GM23248 (cell line): ENCODE measurements at regions not wholly inside any gene's neighbourhood (a gene's known extent, or its start where the extent isn't known, plus 50 kb on each side); places are given as distances from the start of the nearest gene placed in this dataset.

Experiments
- DNase-seq: peaks from one replicate; pipeline ENCODE4 v3.0.0-alpha.2; 2015
- H2AFZ ChIP-seq: fragments of 200-600 bp; sonication (generic); 2 replicates; pipeline ENCODE4 v1.6.1; 2016; ENCODE audit warnings: antibody characterized with exemption
- H3F3A ChIP-seq: fragments of 200-600 bp; sonication (generic); 2 replicates; pipeline ENCODE4 v1.6.1; 2016; ENCODE audit warnings: mild to moderate bottlenecking, antibody characterized with exemption, mixed run types; ENCODE audit not compliant: insufficient read depth
- H3K27ac ChIP-seq: fragments of 200-600 bp; sonication (generic); 2 replicates; pipeline ENCODE4 v1.5.1; 2016; ENCODE audit warnings: mild to moderate bottlenecking
- H3K27me3 ChIP-seq: fragments of 200-600 bp; sonication (generic); replicated peaks from 2 replicates; pipeline ENCODE4 v1.6.1; 2016; ENCODE audit warnings: mild to moderate bottlenecking; ENCODE audit not compliant: insufficient read depth
- H3K36me3 ChIP-seq: fragments of 200-600 bp; sonication (generic); 2 replicates; pipeline ENCODE4 v1.6.1; 2016; ENCODE audit warnings: low read depth, mild to moderate bottlenecking
- H3K4me1 ChIP-seq: fragments of 200-600 bp; sonication (generic); 2 replicates; pipeline ENCODE4 v1.6.1; 2016; ENCODE audit warnings: mild to moderate bottlenecking; ENCODE audit not compliant: insufficient read depth
- H3K4me2 ChIP-seq: fragments of 200-600 bp; sonication (generic); one replicate; pipeline ENCODE4 v1.6.1; 2016; ENCODE audit warnings: mild to moderate bottlenecking; ENCODE audit not compliant: unreplicated experiment
- H3K4me3 ChIP-seq: fragments of 200-600 bp; sonication (generic); 2 replicates; pipeline ENCODE4 v1.5.1; 2016; ENCODE audit warnings: mild to moderate bottlenecking
- H3K79me2 ChIP-seq: fragments of 200-600 bp; sonication (generic); 2 replicates; pipeline ENCODE4 v1.6.1; 2016; ENCODE audit warnings: mild to moderate bottlenecking; ENCODE audit not compliant: insufficient read depth
- H3K9ac ChIP-seq: fragments of 200-600 bp; sonication (generic); 2 replicates; pipeline ENCODE4 v1.6.1; 2016; ENCODE audit warnings: mild to moderate bottlenecking
- H3K9me2 ChIP-seq: fragments of 200-600 bp; sonication (generic); 2 replicates; pipeline ENCODE4 v1.6.1; 2016; ENCODE audit warnings: mixed run types, mild to moderate bottlenecking, moderate library complexity; ENCODE audit not compliant: insufficient read depth
- H3K9me3 ChIP-seq: fragments of 200-600 bp; sonication (generic); one replicate; pipeline ENCODE4 v1.6.1; 2017; ENCODE audit warnings: low read depth
- H4K20me1 ChIP-seq: fragments of 200-600 bp; sonication (generic); 2 replicates; pipeline ENCODE4 v1.6.0; 2016; ENCODE audit not compliant: insufficient read depth
- EZH2 ChIP-seq: fragments of 200-600 bp; sonication (generic); IDR thresholded peaks from 2 replicates; pipeline ENCODE4 v1.6.1; 2018; ENCODE audit warnings: antibody characterized with exemption, mild to moderate bottlenecking; ENCODE audit not compliant: insufficient read depth, poor library complexity, severe bottlenecking
- EZH2phosphoT487 ChIP-seq: fragments of 200-600 bp; sonication (generic); IDR thresholded peaks from 2 replicates; pipeline ENCODE4 v1.6.1; 2018; ENCODE audit warnings: antibody characterized with exemption, moderate library complexity, mild to moderate bottlenecking, low read depth; ENCODE audit not compliant: insufficient read depth
- WGBS, 2 experiments: methylation state at CpG; one replicate each; pipeline ENCODE4 v1.1.6; 2015 to 2017; ENCODE audit warnings: low lambda C conversion rate in 2 of 2, low coverage in 1 of 2; ENCODE audit errors: missing lambda C conversion rate in 2 of 2; 5-methylcytosine and 5-hydroxymethylcytosine counted together
- in situ Hi-C: fragments of 300-500 bp; cut with MboI; formaldehyde crosslinking; loops from 2 replicates; pipeline ENCODE4 v1.15.0; 2020

DNA sequence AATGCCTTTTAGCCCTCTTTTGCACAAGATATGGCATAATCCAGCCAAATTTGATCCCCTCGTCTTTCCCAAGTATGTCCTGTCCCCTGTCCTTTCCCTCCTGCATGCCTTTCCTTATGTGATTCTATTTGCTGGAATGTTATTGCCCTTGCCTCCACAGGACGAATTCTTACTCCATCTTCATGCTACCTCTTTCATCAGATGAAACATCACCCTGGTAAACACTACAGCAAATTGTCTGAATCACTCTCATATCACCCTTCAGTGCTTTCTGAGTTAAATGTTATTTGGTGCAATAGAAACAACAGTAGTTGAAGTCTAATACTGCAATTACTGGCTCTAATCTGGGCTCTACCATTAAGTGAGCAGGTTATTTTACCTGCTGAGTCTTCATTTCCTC is 52.2 kb upstream of the FAT1 start:
- Histone ChIP-seq H3K9ac (no peak overlapping the region), H3F3A (peaks cover 15% of the 10 kb centered on the region), H3K9me3 (no peaks in the 10 kb centered on the region), H3K27ac (no peak overlapping the region), H3K36me3 (no peaks in the 10 kb centered on the region), H3K4me2 (peak overlapping the region; percentile 4), H3K9me2 (no peaks in the 10 kb centered on the region), H3K79me2 (no peaks in the 10 kb centered on the region), H2AFZ (no peak overlapping the region), H3K4me1 (peaks cover 20% of the 10 kb centered on the region), H3K4me3 (no peak overlapping the region), H3K27me3 (no peaks in the 10 kb centered on the region), H4K20me1 (no peaks in the 10 kb centered on the region)
- in situ Hi-C loops: no loop called here
- WGBS, 2 experiments: 42 to 54% methylated on average over 2 of the region's 2 CpGs
- TF ChIP-seq EZH2phosphoT487: no peak
- TF ChIP-seq EZH2: no peak
- peak; percentile 19 for DNase-seq

DNA sequence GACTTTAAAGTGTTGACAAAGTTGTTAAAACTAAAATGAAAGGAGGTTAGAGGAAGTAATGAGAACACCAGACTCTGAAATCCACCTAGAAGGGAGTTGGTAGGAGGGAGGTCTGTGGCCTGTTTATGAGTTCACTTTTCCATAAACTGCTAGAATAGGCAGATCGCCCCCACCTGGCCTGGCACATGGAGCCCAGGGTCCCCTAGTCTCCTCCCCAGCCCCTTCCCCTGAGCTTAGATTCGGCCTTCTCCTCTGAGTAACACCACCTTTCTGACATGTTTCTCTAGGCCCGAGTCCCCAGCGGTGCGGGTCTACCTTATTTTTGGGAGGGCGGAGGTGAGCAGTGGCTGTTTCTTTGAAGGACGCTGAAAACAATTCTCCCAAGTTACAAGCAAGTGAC is 54.5 kb upstream of the FAT1 start:
- Histone ChIP-seq H3K4me1 (peaks cover 12% of the 10 kb centered on the region; the same call in 1 of the 2 replicates), H3K9me3 (no peaks in the 10 kb centered on the region), H3K4me3 (no peak overlapping the region), H3K4me2 (no peak overlapping the region), H4K20me1 (no peaks in the 10 kb centered on the region), H3K9ac (no peak overlapping the region), H3K27me3 (no peaks in the 10 kb centered on the region), H2AFZ (no peak overlapping the region), H3K36me3 (no peaks in the 10 kb centered on the region), H3K27ac (no peak overlapping the region), H3K79me2 (no peaks in the 10 kb centered on the region), H3F3A (no peaks in the 10 kb centered on the region), H3K9me2 (no peaks in the 10 kb centered on the region)
- in situ Hi-C loops: no loop called here
- TF ChIP-seq EZH2phosphoT487: no peak
- no peak for TF ChIP-seq EZH2
- 89 to 98% methylated on average over 7 of the region's 7 CpGs for WGBS, 2 experiments
- no peak for DNase-seq

DNA sequence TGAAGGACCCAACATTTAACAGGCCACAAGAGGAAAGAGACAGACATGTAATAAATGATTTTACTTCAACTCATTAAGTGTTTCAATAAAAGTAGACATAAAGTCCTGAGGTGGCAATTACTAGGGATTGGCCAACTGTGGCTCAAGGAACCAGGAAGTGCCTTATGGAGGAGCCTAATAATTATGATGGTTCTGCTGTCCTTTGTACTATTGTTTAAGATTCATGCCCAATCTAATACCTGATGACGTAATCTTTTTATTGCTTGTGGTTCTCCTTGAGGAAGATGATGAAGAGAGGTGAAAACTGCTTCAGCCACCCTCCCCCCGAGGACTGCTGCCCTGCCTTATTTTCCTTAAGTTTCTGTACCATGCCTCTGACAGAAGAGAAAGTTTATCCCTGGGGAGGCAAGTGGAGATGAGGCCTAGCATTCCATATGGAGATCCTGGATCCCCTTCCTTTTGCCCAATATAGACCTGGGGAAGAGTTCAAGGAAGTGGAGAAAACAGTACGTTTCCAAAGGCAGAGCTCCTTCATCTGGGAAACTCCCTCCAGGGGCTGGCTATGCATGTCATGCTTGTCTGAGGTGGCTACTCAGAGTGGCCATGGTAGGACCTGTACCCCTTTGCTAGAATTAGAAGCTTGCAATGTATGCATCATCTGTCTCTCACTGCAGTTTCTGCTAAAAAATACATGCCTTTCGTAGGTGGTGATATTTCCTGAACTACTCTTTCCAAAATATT is 56.8 kb upstream of the FAT1 start:
- Histone ChIP-seq H3K27ac (no peak overlapping the region), H3K4me2 (no peak overlapping the region), H3K4me3 (no peak overlapping the region), H3K9ac (no peak overlapping the region), H3K79me2 (no peaks in the 10 kb centered on the region), H2AFZ (no peak overlapping the region), H3K4me1 (peaks cover 12% of the 10 kb centered on the region; the same call in 1 of the 2 replicates), H3F3A (no peaks in the 10 kb centered on the region), H3K27me3 (no peaks in the 10 kb centered on the region), H3K9me2 (no peaks in the 10 kb centered on the region), H3K36me3 (no peaks in the 10 kb centered on the region), H3K9me3 (no peaks in the 10 kb centered on the region), H4K20me1 (no peaks in the 10 kb centered on the region)
- no peak for TF ChIP-seq EZH2phosphoT487
- no peak for TF ChIP-seq EZH2
- DNase-seq: no peak
- WGBS, 2 experiments: 32 to 36% methylated on average over 4 of the region's 4 CpGs
- in situ Hi-C loops: no loop called here

DNA sequence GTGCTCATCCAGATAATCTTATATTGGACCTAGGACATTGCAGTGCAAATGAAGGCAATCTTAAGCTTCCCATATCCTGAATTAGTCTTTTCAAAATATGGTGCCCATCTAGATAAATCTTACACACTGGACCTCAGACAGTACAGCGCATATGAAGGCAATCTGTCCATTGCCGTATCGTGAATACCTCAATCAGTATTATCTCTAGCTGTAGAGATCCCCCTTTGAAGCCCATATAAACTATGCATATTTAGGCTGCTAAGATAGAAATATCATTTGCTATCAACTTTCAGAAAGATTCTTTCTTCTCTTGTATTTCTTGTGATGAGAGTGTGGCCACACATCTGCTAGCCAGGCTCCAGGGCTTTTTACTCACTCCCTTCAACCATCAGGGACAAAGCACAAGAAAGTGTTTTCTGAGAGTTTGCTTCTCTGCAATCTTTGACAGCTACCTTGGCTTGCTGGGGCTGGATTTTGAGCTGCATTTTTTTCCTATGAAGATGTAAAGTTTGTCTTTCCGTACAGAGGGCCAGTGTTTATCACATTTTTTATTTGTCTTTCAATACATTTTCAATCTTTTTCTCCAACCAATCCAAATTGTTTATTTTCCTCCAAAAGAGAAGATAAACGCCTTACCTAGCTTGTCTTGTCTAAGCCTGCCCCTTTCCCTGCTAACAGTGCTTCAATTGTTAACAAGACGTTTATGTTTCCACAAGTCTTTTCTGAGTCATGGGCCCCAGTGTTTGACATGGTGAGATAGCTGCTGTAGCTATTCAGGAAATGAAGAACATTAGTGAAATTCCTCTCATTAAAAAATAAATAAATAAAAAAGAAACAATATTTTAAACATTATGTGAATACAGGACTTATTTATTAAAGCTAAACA is 57.6 kb upstream of the FAT1 start:
- Histone ChIP-seq H3K79me2 (no peaks in the 10 kb centered on the region), H3K27me3 (no peaks in the 10 kb centered on the region), H4K20me1 (no peaks in the 10 kb centered on the region), H3K9me3 (no peaks in the 10 kb centered on the region), H3K4me1 (0 out of 2 replicates have a peak, but pooled peaks cover 6% of the 10 kb centered on the region), H3K27ac (no peak overlapping the region), H3K9me2 (no peaks in the 10 kb centered on the region), H3K36me3 (no peaks in the 10 kb centered on the region), H3F3A (no peaks in the 10 kb centered on the region), H3K9ac (no peak overlapping the region), H2AFZ (no peak overlapping the region), H3K4me2 (peak overlapping the region; percentile 37), H3K4me3 (no peak overlapping the region)
- in situ Hi-C loops: no loop called here
- no peak for TF ChIP-seq EZH2
- no peak for TF ChIP-seq EZH2phosphoT487
- peak; percentile 57 for DNase-seq
- 61 to 65% methylated on average over 6 of the region's 6 CpGs for WGBS, 2 experiments
